GM23338 (cell line): ENCODE measurements at regions not wholly inside any gene's neighbourhood (a gene's known extent, or its start where the extent isn't known, plus 50 kb on each side); places are given as distances from the start of the nearest gene placed in this dataset.
A peak's percentile ranks its signal among the peaks of the same experiment; 100 is the strongest.

Experiments used
- ATAC-seq: fragments of 200-7000 bp; cut with Tn5 transposase; 3 replicates; pipeline ENCODE4 v1.9.1; 2020
- DNase-seq: peaks from one replicate; pipeline ENCODE4 v3.0.0-alpha.2; 2015; ENCODE audit warnings: low spot score
- H2AFZ ChIP-seq: fragments of 200-600 bp; sonication (generic); 2 replicates; pipeline ENCODE4 v1.8.0; 2016; ENCODE audit warnings: antibody characterized with exemption, mild to moderate bottlenecking, moderate library complexity
- H3F3A ChIP-seq: fragments of 200-600 bp; sonication (generic); replicated peaks from 2 replicates; pipeline ENCODE4 v1.8.0; 2017; ENCODE audit warnings: antibody characterized with exemption, mixed run types, low read depth
- H3K27ac ChIP-seq: fragments of 200-600 bp; sonication (generic); 2 replicates; pipeline ENCODE4 v1.6.1; 2016; ENCODE audit warnings: low read depth
- H3K27me3 ChIP-seq: fragments of 200-600 bp; sonication (generic); 2 replicates; pipeline ENCODE4 v1.8.0; 2016; ENCODE audit warnings: mild to moderate bottlenecking, mixed run types, moderate library complexity; ENCODE audit not compliant: insufficient read depth
- H3K36me3 ChIP-seq: fragments of 200-600 bp; sonication (generic); 2 replicates; pipeline ENCODE4 v1.8.0; 2016; ENCODE audit warnings: mild to moderate bottlenecking; ENCODE audit not compliant: insufficient read depth
- H3K4me1 ChIP-seq: fragments of 200-600 bp; sonication (generic); 2 replicates; pipeline ENCODE4 v1.8.0; 2016; ENCODE audit warnings: mild to moderate bottlenecking, moderate library complexity; ENCODE audit not compliant: insufficient read depth
- H3K4me2 ChIP-seq: fragments of 200-600 bp; sonication (generic); 2 replicates; pipeline ENCODE4 v1.7.1; 2017; ENCODE audit warnings: mixed run types
- H3K4me3 ChIP-seq: fragments of 200-600 bp; sonication (generic); 2 replicates; pipeline ENCODE4 v1.6.1; 2016; ENCODE audit warnings: mixed run types
- H3K79me2 ChIP-seq: fragments of 200-600 bp; sonication (generic); replicated peaks from 2 replicates; pipeline ENCODE4 v1.8.0; 2017; ENCODE audit warnings: mild to moderate bottlenecking; ENCODE audit not compliant: insufficient read depth
- H3K9me2 ChIP-seq: fragments of 200-600 bp; sonication (generic); 2 replicates; pipeline ENCODE4 v1.8.0; 2017; ENCODE audit not compliant: insufficient read depth
- H4K20me1 ChIP-seq: fragments of 200-600 bp; sonication (generic); replicated peaks from 2 replicates; pipeline ENCODE4 v1.8.0; 2017; ENCODE audit warnings: mild to moderate bottlenecking; ENCODE audit not compliant: insufficient read depth
- H3K27ac Mint-ChIP-seq: 2 replicates; pipeline ENCODE4 v1.8.0; 2020; ENCODE audit warnings: inconsistent platforms, mild to moderate bottlenecking, moderate library complexity, mixed read lengths
- H3K27me3 Mint-ChIP-seq: 3 replicates; pipeline ENCODE4 v1.8.0; 2022; ENCODE audit warnings: low read depth, mild to moderate bottlenecking, moderate library complexity, mixed read lengths, inconsistent platforms; ENCODE audit not compliant: insufficient read depth, poor library complexity
- H3K36me3 Mint-ChIP-seq: 3 replicates; pipeline ENCODE4 v1.8.0; 2021; ENCODE audit warnings: low read depth, mild to moderate bottlenecking, inconsistent platforms, moderate library complexity, mixed read lengths
- H3K4me1 Mint-ChIP-seq: 3 replicates; pipeline ENCODE4 v1.8.0; 2020; ENCODE audit warnings: mild to moderate bottlenecking, inconsistent platforms, mixed read lengths
- H3K4me3 Mint-ChIP-seq: 3 replicates; pipeline ENCODE4 v1.8.0; 2021; ENCODE audit warnings: moderate library complexity, mild to moderate bottlenecking, inconsistent platforms, mixed read lengths
- H3K9me3 Mint-ChIP-seq: 3 replicates; pipeline ENCODE4 v1.8.0; 2020; ENCODE audit warnings: moderate library complexity, mild to moderate bottlenecking, inconsistent platforms, mixed read lengths
- CTCF ChIP-seq, 2 experiments: fragments of 200-600 bp in 1 of 2; sonication (generic) in 1 of 2; conservative IDR thresholded peaks; 2 replicates each; pipeline versions ENCODE4 v1.5.1 to v1.6.1; 2016 to 2017; ENCODE audit warnings: antibody characterized with exemption in 2 of 2, low read depth in 2 of 2, mild to moderate bottlenecking in 2 of 2, moderate library complexity in 1 of 2
- JUNB ChIP-seq: IDR thresholded peaks from one replicate; pipeline ENCODE4 v1.6.1; 2016; ENCODE audit warnings: antibody characterized with exemption; ENCODE audit not compliant: unreplicated experiment
- NANOG ChIP-seq: IDR thresholded peaks from 2 replicates; pipeline ENCODE4 v1.6.1; 2016; ENCODE audit warnings: antibody characterized with exemption, borderline replicate concordance
- REST ChIP-seq: IDR thresholded peaks from one replicate; pipeline ENCODE4 v1.6.1; 2018; ENCODE audit warnings: antibody characterized with exemption; ENCODE audit not compliant: unreplicated experiment
- ZNF331 ChIP-seq: fragments of 250-450 bp; sonication (Bioruptor Pico); IDR thresholded peaks from 2 replicates; pipeline ENCODE4 v1.5.0; 2020; ENCODE audit warnings: low read depth, mild to moderate bottlenecking, moderate library complexity

GRCh38 chr9:4424038-4424437, 66.2 kb upstream of the SLC1A1 start:
- Histone ChIP-seq H3K27me3 (no peaks in the 10 kb centered on the region), H3K9me2 (peaks cover 6% of the 10 kb centered on the region; the same call in 1 of the 2 replicates), H3K4me3 (no peak overlapping the region), H3K4me2 (no peak overlapping the region), H4K20me1 (no peaks in the 10 kb centered on the region), H2AFZ (peak overlapping the region; percentile 34; the same call in 1 of the 2 replicates), H3K79me2 (no peaks in the 10 kb centered on the region), H3F3A (no peaks in the 10 kb centered on the region), H3K27ac (no peak overlapping the region), H3K4me1 (peaks cover 5% of the 10 kb centered on the region; the same call in 1 of the 2 replicates), H3K36me3 (no peaks in the 10 kb centered on the region)
- DNase-seq (no peak), ATAC-seq (no peak)
- peaks cover 2% of the 10 kb centered on the region for H3K27me3 Mint-ChIP-seq
- peaks cover 18% of the 10 kb centered on the region for H3K4me1 Mint-ChIP-seq
- no peak overlapping the region for H3K27ac Mint-ChIP-seq
- no peaks in the 10 kb centered on the region for H3K9me3 Mint-ChIP-seq
- no peak for TF ChIP-seq REST
- no peak for TF ChIP-seq JUNB
- TF ChIP-seq NANOG, result no peak
- no peak overlapping the region for H3K4me3 Mint-ChIP-seq
- H3K36me3 Mint-ChIP-seq, result no peaks in the 10 kb centered on the region

- Mint-ChIP-seq H3K36me3 (no peaks in the 10 kb centered on the region), H3K27me3 (peaks cover 2% of the 10 kb centered on the region), H3K27ac (no peak overlapping the region), H3K4me3 (no peak overlapping the region), H3K4me1 (peaks cover 18% of the 10 kb centered on the region), H3K9me3 (no peaks in the 10 kb centered on the region)
- Histone ChIP-seq H3K4me3 (no peak overlapping the region), H3K9me2 (peaks cover 6% of the 10 kb centered on the region; the same call in 1 of the 2 replicates), H3K79me2 (no peaks in the 10 kb centered on the region), H3K27ac (no peak overlapping the region), H2AFZ (no peak overlapping the region), H3K4me2 (no peak overlapping the region), H3K4me1 (peaks cover 5% of the 10 kb centered on the region; the same call in 1 of the 2 replicates), H3K36me3 (no peaks in the 10 kb centered on the region), H3K27me3 (no peaks in the 10 kb centered on the region), H4K20me1 (no peaks in the 10 kb centered on the region), H3F3A (no peaks in the 10 kb centered on the region)
- peak; percentile 78 for DNase-seq
- no peak for TF ChIP-seq ZNF331 (CRISPR knock-in tag)
- TF ChIP-seq CTCF (conservative IDR thresholded peaks at IDR 0.05; ENCODE audit: low read depth in 2 of 2), result peak; percentile 18; a peak in 1 of 4 replicates
- peak; percentile 88 for ATAC-seq
Observed at GRCh38 chr9:4423207-4423610, 67.1 kb upstream of the SLC1A1 start.
